Keratinocyte (primary cell): ENCODE measurements at regions not wholly inside any gene's neighbourhood (a gene's known extent, or its start where the extent isn't known, plus 50 kb on each side); places are given as distances from the start of the nearest gene placed in this dataset.

Experiments used
- DNase-seq: peaks from one replicate; pipeline ENCODE4 v3.0.0-alpha.2; 2011; ENCODE audit warnings: low read depth, missing footprints, low spot score
- FAIRE-seq: peaks from 2 replicates; lab custom pipeline; 2011; peaks lifted over from hg19 to GRCh38; lab: Jason Lieb, UNC
- H2AFZ ChIP-seq: 2 replicates; pipeline ENCODE4 v1.6.0; 2012; ENCODE audit warnings: low read length, control low read depth, inconsistent platforms; ENCODE audit not compliant: control insufficient read depth
- H3K27ac ChIP-seq: 2 replicates; pipeline ENCODE4 v1.5.1; 2011; ENCODE audit warnings: low read length; ENCODE audit not compliant: control insufficient read depth, insufficient read depth
- H3K27me3 ChIP-seq: 3 replicates; pipeline ENCODE4 v1.6.0; 2011; ENCODE audit warnings: low read length; ENCODE audit not compliant: control insufficient read depth, insufficient read depth; ENCODE audit errors: extremely low read depth
- H3K36me3 ChIP-seq, 2 experiments: 2 replicates in 1 of 2; 3 replicates in 1 of 2; pipeline ENCODE4 v1.5.1; 2011; ENCODE audit warnings: low read length in 2 of 2, mild to moderate bottlenecking in 1 of 2; ENCODE audit not compliant: control insufficient read depth in 2 of 2, insufficient read depth in 2 of 2; ENCODE audit errors: extremely low read depth in 1 of 2
- H3K4me1 ChIP-seq: 3 replicates; pipeline ENCODE4 v1.5.1; 2011; ENCODE audit warnings: low read length; ENCODE audit not compliant: control insufficient read depth, insufficient read depth; ENCODE audit errors: extremely low read depth
- H3K4me2 ChIP-seq: 3 replicates; pipeline ENCODE4 v1.6.0; 2011; ENCODE audit warnings: low read depth, low read length; ENCODE audit not compliant: control insufficient read depth, insufficient read depth; ENCODE audit errors: extremely low read depth
- H3K4me3 ChIP-seq, 3 experiments: fragments of 200-600 bp in 1 of 3; sonication (generic) in 1 of 3; 2 replicates in 2 of 3; 3 replicates in 1 of 3; pipeline ENCODE4 v1.5.1; 2011 to 2016; ENCODE audit warnings: low read length in 3 of 3, mild to moderate bottlenecking in 3 of 3, control low read depth in 2 of 3, inconsistent platforms in 1 of 3, low read depth in 1 of 3, mixed read lengths in 1 of 3, mixed run types in 1 of 3, moderate library complexity in 1 of 3; ENCODE audit not compliant: control insufficient read depth in 2 of 3, insufficient read depth in 2 of 3; ENCODE audit errors: extremely low read depth in 1 of 3
- H3K79me2 ChIP-seq: 2 replicates; pipeline ENCODE4 v1.6.0; 2012; ENCODE audit warnings: low read length; ENCODE audit not compliant: control insufficient read depth, insufficient read depth
- H3K9ac ChIP-seq: 3 replicates; pipeline ENCODE4 v1.6.0; 2011; ENCODE audit warnings: low read length; ENCODE audit not compliant: control insufficient read depth, insufficient read depth; ENCODE audit errors: extremely low read depth
- H3K9me1 ChIP-seq: 3 replicates; pipeline ENCODE4 v1.6.0; 2011; ENCODE audit warnings: low read length; ENCODE audit not compliant: control insufficient read depth, insufficient read depth; ENCODE audit errors: extremely low read depth
- H3K9me3 ChIP-seq: 2 replicates; pipeline ENCODE4 v1.5.1; 2012; ENCODE audit warnings: low read depth, low read length; ENCODE audit not compliant: control insufficient read depth
- H4K20me1 ChIP-seq: 3 replicates; pipeline ENCODE4 v1.6.0; 2011; ENCODE audit warnings: low read length; ENCODE audit not compliant: control insufficient read depth, insufficient read depth; ENCODE audit errors: extremely low read depth
- EZH2 ChIP-seq: IDR thresholded peaks from one replicate; pipeline ENCODE4 v1.6.1; 2012; ENCODE audit warnings: inconsistent platforms, mild to moderate bottlenecking, low read length, moderate library complexity
- dilution Hi-C: fragments of 300-500 bp; cut with MboI; formaldehyde crosslinking; loops from one replicate; pipeline ENCODE4 v1.7.0; 2020; ENCODE audit warnings: low sequenced_read_pairs; ENCODE audit not compliant: extremely low pct_ligation_motif_present
- TF ChIP-seq, protein P1 (sequence below), 3 experiments: IDR thresholded peaks in 1 of 3; conservative IDR thresholded peaks in 1 of 3; optimal IDR thresholded peaks in 1 of 3; 2 replicates in 2 of 3; 3 replicates in 1 of 3; pipeline versions ENCODE3 to v1.5.1; 2011; ENCODE audit warnings: low read length in 3 of 3, mild to moderate bottlenecking in 3 of 3, moderate library complexity in 2 of 3, control low read depth in 1 of 3, inconsistent platforms in 1 of 3; ENCODE audit not compliant: insufficient read depth in 2 of 3; ENCODE audit errors: extremely low read depth in 1 of 3

DNA sequence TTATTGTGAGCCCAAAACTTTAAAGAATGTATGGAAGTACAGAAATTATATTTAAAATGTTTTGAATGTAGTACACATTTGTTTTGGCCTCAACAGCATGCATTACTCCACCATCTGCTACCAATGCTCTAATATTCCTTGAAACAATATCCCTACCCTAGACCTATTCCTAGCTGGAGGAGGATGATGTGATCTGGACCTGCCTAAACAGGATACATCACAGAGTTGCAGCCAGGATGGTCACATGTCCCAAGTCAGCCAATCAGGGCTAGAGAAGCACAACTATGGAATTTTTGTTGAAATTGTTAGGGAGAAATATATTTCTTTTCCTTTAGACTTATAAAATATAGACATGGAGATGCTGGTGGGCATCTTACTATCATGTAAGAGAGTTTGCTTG is 623.3 kb upstream of the NR5A2 start:
- no peak overlapping the region for H2AFZ ChIP-seq
- dilution Hi-C loops, result no loop called here
- no peaks in the 10 kb centered on the region for H3K4me1 ChIP-seq
- no peaks in the 10 kb centered on the region for H3K36me3 ChIP-seq
- no peaks in the 10 kb centered on the region for H3K79me2 ChIP-seq
- no peak overlapping the region for H3K4me2 ChIP-seq
- H3K9me3 ChIP-seq, result no peaks in the 10 kb centered on the region
- H3K9me1 ChIP-seq, result no peaks in the 10 kb centered on the region
- TF ChIP-seq, protein P1, sequence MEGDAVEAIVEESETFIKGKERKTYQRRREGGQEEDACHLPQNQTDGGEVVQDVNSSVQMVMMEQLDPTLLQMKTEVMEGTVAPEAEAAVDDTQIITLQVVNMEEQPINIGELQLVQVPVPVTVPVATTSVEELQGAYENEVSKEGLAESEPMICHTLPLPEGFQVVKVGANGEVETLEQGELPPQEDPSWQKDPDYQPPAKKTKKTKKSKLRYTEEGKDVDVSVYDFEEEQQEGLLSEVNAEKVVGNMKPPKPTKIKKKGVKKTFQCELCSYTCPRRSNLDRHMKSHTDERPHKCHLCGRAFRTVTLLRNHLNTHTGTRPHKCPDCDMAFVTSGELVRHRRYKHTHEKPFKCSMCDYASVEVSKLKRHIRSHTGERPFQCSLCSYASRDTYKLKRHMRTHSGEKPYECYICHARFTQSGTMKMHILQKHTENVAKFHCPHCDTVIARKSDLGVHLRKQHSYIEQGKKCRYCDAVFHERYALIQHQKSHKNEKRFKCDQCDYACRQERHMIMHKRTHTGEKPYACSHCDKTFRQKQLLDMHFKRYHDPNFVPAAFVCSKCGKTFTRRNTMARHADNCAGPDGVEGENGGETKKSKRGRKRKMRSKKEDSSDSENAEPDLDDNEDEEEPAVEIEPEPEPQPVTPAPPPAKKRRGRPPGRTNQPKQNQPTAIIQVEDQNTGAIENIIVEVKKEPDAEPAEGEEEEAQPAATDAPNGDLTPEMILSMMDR (optimal IDR thresholded peaks at IDR 0.05 in 1 of 3, IDR thresholded peaks at IDR 0.05 in 1 of 3, conservative IDR thresholded peaks at IDR 0.05 in 1 of 3; ENCODE audit: extremely low read depth in 1 of 3, insufficient read depth in 2 of 3, low read length in 3 of 3), result no peak
- TF ChIP-seq EZH2, result no peak
- FAIRE-seq, result no peak
- no peak overlapping the region for H3K9ac ChIP-seq
- no peak overlapping the region for H3K4me3 ChIP-seq
- DNase-seq, result no peak
- no peak overlapping the region for H3K27ac ChIP-seq
- H3K27me3 ChIP-seq, result no peaks in the 10 kb centered on the region
- no peaks in the 10 kb centered on the region for H4K20me1 ChIP-seq

DNA sequence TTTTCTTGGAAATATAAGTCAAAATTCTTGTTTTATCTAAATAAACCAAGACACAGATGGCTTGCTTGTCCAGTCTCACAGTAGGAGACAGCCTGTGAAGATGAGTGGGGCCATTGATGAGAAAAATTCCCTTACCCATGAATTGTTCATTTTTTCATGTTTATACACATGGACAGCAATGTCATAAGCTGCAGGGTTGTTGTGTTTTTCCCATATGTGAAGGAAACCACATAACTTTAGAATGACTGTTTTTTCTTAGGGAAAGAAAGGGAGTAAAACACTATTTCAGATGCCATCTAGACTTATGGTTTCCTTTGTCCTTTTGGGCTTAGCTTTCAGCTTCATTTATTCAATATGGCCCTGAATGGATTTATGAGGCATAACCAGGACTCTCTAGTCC is 622.5 kb upstream of the NR5A2 start:
- no peaks in the 10 kb centered on the region for H3K27me3 ChIP-seq
- dilution Hi-C loops, result no loop called here
- no peaks in the 10 kb centered on the region for H3K9me1 ChIP-seq
- H3K4me3 ChIP-seq, result no peak overlapping the region
- H4K20me1 ChIP-seq, result no peaks in the 10 kb centered on the region
- TF ChIP-seq, protein P1 (optimal IDR thresholded peaks at IDR 0.05 in 1 of 3, IDR thresholded peaks at IDR 0.05 in 1 of 3, conservative IDR thresholded peaks at IDR 0.05 in 1 of 3; ENCODE audit: extremely low read depth in 1 of 3, insufficient read depth in 2 of 3, low read length in 3 of 3), result no peak
- no peak for TF ChIP-seq EZH2
- no peaks in the 10 kb centered on the region for H3K36me3 ChIP-seq
- DNase-seq (no peak), FAIRE-seq (no peak)
- no peak overlapping the region for H3K27ac ChIP-seq
- no peak overlapping the region for H3K9ac ChIP-seq
- no peak overlapping the region for H2AFZ ChIP-seq
- H3K79me2 ChIP-seq, result no peaks in the 10 kb centered on the region
- no peaks in the 10 kb centered on the region for H3K4me1 ChIP-seq
- no peak overlapping the region for H3K4me2 ChIP-seq
- H3K9me3 ChIP-seq, result no peaks in the 10 kb centered on the region
